Astrocyte (in vitro differentiated cells and primary cell): ENCODE measurements at regions not wholly inside any gene's neighbourhood (a gene's known extent, or its start where the extent isn't known, plus 50 kb on each side); places are given as distances from the start of the nearest gene placed in this dataset.

ENCODE experiments used
- DNase-seq: peaks from one replicate; pipeline ENCODE4 v3.0.0-alpha.2; 2010; ENCODE audit warnings: low read depth
- FAIRE-seq: peaks from 2 replicates; lab custom pipeline; 2011; peaks lifted over from hg19 to GRCh38; lab: Jason Lieb, UNC
- H2AFZ ChIP-seq: 2 replicates; pipeline ENCODE4 v1.6.0; 2012; ENCODE audit warnings: low read depth, low read length, inconsistent platforms
- H3K27ac ChIP-seq: 2 replicates; pipeline ENCODE4 v1.5.1; 2011; ENCODE audit warnings: low read depth, low read length, inconsistent platforms
- H3K27me3 ChIP-seq: 2 replicates; pipeline ENCODE4 v1.6.0; 2011; ENCODE audit warnings: low read length, inconsistent platforms; ENCODE audit not compliant: insufficient read depth
- H3K36me3 ChIP-seq: 2 replicates; pipeline ENCODE4 v1.5.1; 2011; ENCODE audit warnings: low read length, inconsistent platforms; ENCODE audit not compliant: insufficient read depth
- H3K4me1 ChIP-seq: 2 replicates; pipeline ENCODE4 v1.5.1; 2011; ENCODE audit warnings: low read length, inconsistent platforms; ENCODE audit not compliant: insufficient read depth
- H3K4me2 ChIP-seq: 2 replicates; pipeline ENCODE4 v1.6.0; 2012; ENCODE audit warnings: low read length, inconsistent platforms
- H3K4me3 ChIP-seq: 2 replicates; pipeline ENCODE4 v1.5.1; 2011; ENCODE audit warnings: low read depth, mild to moderate bottlenecking, low read length, inconsistent platforms; ENCODE audit not compliant: insufficient read depth
- H3K79me2 ChIP-seq: 2 replicates; pipeline ENCODE4 v1.6.0; 2012; ENCODE audit warnings: mild to moderate bottlenecking, low read length, inconsistent platforms; ENCODE audit not compliant: insufficient read depth
- H3K9ac ChIP-seq: 2 replicates; pipeline ENCODE4 v1.6.0; 2012; ENCODE audit warnings: mild to moderate bottlenecking, low read length, inconsistent platforms
- H3K9me3 ChIP-seq: 2 replicates; pipeline ENCODE4 v1.5.1; 2012; ENCODE audit warnings: low read depth, mild to moderate bottlenecking, low read length, inconsistent platforms; ENCODE audit not compliant: insufficient read depth
- H4K20me1 ChIP-seq: 2 replicates; pipeline ENCODE4 v1.6.0; 2012; ENCODE audit warnings: low read length, inconsistent platforms; ENCODE audit not compliant: insufficient read depth
- H3K27ac Mint-ChIP-seq: one replicate; pipeline ENCODE4 v1.8.0; 2021; ENCODE audit warnings: mild to moderate bottlenecking, mixed read lengths; ENCODE audit not compliant: unreplicated experiment
- H3K27me3 Mint-ChIP-seq: one replicate; pipeline ENCODE4 v1.8.0; 2021; ENCODE audit warnings: low read depth, mixed read lengths; ENCODE audit not compliant: unreplicated experiment
- H3K36me3 Mint-ChIP-seq: one replicate; pipeline ENCODE4 v1.8.0; 2021; ENCODE audit warnings: low read depth, mixed read lengths; ENCODE audit not compliant: unreplicated experiment
- H3K4me1 Mint-ChIP-seq: one replicate; pipeline ENCODE4 v1.8.0; 2021; ENCODE audit warnings: low read depth, mixed read lengths; ENCODE audit not compliant: unreplicated experiment
- H3K4me3 Mint-ChIP-seq: one replicate; pipeline ENCODE4 v1.8.0; 2021; ENCODE audit warnings: mild to moderate bottlenecking, moderate library complexity, mixed read lengths; ENCODE audit not compliant: unreplicated experiment
- H3K9me3 Mint-ChIP-seq: one replicate; pipeline ENCODE4 v1.8.0; 2021; ENCODE audit warnings: mild to moderate bottlenecking, mixed read lengths; ENCODE audit not compliant: unreplicated experiment
- CTCF ChIP-seq: IDR thresholded peaks from 2 replicates; pipeline ENCODE4 v1.5.1; 2011; ENCODE audit warnings: low read depth, mild to moderate bottlenecking, inconsistent platforms, low read length, moderate library complexity; ENCODE audit not compliant: insufficient read depth
- EZH2 ChIP-seq: IDR thresholded peaks from 2 replicates; pipeline ENCODE4 v1.6.1; 2012; ENCODE audit warnings: mild to moderate bottlenecking, low read length, inconsistent platforms; ENCODE audit not compliant: insufficient read depth

- H3K9me3 ChIP-seq = no peaks in the 10 kb centered on the region
- no peak overlapping the region for H3K27ac Mint-ChIP-seq
- no peak overlapping the region for H3K9ac ChIP-seq
- no peaks in the 10 kb centered on the region for H3K4me1 Mint-ChIP-seq
- no peak overlapping the region for H3K4me2 ChIP-seq
- peaks cover 3% of the 10 kb centered on the region for H3K4me1 ChIP-seq
- H2AFZ ChIP-seq = no peak overlapping the region
- H3K79me2 ChIP-seq = no peaks in the 10 kb centered on the region
- H3K36me3 ChIP-seq = no peaks in the 10 kb centered on the region
- H3K27me3 ChIP-seq = no peaks in the 10 kb centered on the region
- H3K9me3 Mint-ChIP-seq = no peaks in the 10 kb centered on the region
- no peak overlapping the region for H3K4me3 ChIP-seq
- H3K36me3 Mint-ChIP-seq = no peaks in the 10 kb centered on the region
- TF ChIP-seq CTCF (no peak), EZH2 (no peak)
- H3K27me3 Mint-ChIP-seq = no peaks in the 10 kb centered on the region
- no peak for FAIRE-seq
- no peaks in the 10 kb centered on the region for H4K20me1 ChIP-seq
- no peak overlapping the region for H3K4me3 Mint-ChIP-seq
- no peak overlapping the region for H3K27ac ChIP-seq
- no peak for DNase-seq
Observed at GRCh38 chr7:79683185-79683890, 229.9 kb upstream of the MAGI2 start.

GRCh38 chr7:79681454-79681853, 228.0 kb upstream of the MAGI2 start:
- Mint-ChIP-seq H3K9me3 (no peaks in the 10 kb centered on the region), H3K36me3 (no peaks in the 10 kb centered on the region), H3K27ac (no peak overlapping the region), H3K4me3 (no peak overlapping the region), H3K4me1 (no peaks in the 10 kb centered on the region), H3K27me3 (no peaks in the 10 kb centered on the region)
- H3K4me1 ChIP-seq = peaks cover 3% of the 10 kb centered on the region
- no peaks in the 10 kb centered on the region for H3K36me3 ChIP-seq
- no peak overlapping the region for H3K4me2 ChIP-seq
- FAIRE-seq = no peak
- H3K4me3 ChIP-seq = no peak overlapping the region
- no peak overlapping the region for H3K27ac ChIP-seq
- H4K20me1 ChIP-seq = no peaks in the 10 kb centered on the region
- H2AFZ ChIP-seq = no peak overlapping the region
- H3K9ac ChIP-seq = no peak overlapping the region
- H3K27me3 ChIP-seq = no peaks in the 10 kb centered on the region
- H3K79me2 ChIP-seq = no peaks in the 10 kb centered on the region
- no peak for DNase-seq
- no peaks in the 10 kb centered on the region for H3K9me3 ChIP-seq
- TF ChIP-seq EZH2 (no peak), CTCF (no peak)

GRCh38 chr7:79673969-79674368, 220.5 kb upstream of the MAGI2 start:
- TF ChIP-seq EZH2 = no peak
- no peak for TF ChIP-seq CTCF

More at GRCh38 chr7:79673969-79674368, 220.5 kb upstream of the MAGI2 start:
- H3K27me3 ChIP-seq = no peaks in the 10 kb centered on the region
- H4K20me1 ChIP-seq = no peaks in the 10 kb centered on the region
- H3K9me3 ChIP-seq = no peaks in the 10 kb centered on the region
- no peaks in the 10 kb centered on the region for H3K27me3 Mint-ChIP-seq
- H3K27ac Mint-ChIP-seq = no peak overlapping the region
- no peak overlapping the region for H2AFZ ChIP-seq
- H3K36me3 ChIP-seq = no peaks in the 10 kb centered on the region
- FAIRE-seq = no peak
- H3K4me1 Mint-ChIP-seq = no peaks in the 10 kb centered on the region
- H3K79me2 ChIP-seq = no peaks in the 10 kb centered on the region
- H3K36me3 Mint-ChIP-seq = no peaks in the 10 kb centered on the region
- no peak overlapping the region for H3K4me2 ChIP-seq
- no peak overlapping the region for H3K27ac ChIP-seq
- H3K9me3 Mint-ChIP-seq = no peaks in the 10 kb centered on the region
- H3K4me3 ChIP-seq = no peak overlapping the region
- H3K4me1 ChIP-seq = no peaks in the 10 kb centered on the region
- no peak overlapping the region for H3K4me3 Mint-ChIP-seq
- no peak for DNase-seq
- no peak overlapping the region for H3K9ac ChIP-seq
